ENCODE measurements at regions not wholly inside any gene's neighbourhood (a gene's known extent, or its start where the extent isn't known, plus 50 kb on each side); places are given as distances from the start of the nearest gene placed in this dataset.
"Not testable (repeated sequence)": the region's sequence is repeated elsewhere in the genome, so short reads cannot be mapped to it uniquely, and the experiment has no call there.

DNA sequence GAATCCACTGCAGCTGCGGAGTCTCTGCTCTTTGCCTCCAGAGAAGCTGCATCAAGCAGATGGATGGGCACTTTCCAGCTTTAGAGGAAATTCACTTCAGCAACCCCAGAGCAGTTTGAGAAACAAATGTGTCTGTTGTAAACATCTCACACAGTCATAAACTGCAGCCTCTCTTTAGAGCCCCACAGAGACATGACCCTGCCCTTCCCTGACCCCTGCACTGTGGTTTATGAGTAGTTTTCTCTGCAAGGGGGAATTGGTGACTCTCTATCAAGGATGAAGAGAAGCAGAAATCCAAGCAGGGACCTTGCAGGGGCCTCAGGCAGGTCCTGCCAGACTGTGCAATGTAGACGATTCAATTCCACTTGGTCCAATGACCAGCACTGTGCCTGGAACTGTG, 160.2 kb downstream of the SH2D4B start:
- DNase-seq (ENCODE audit: low spot score) = no peak

DNA sequence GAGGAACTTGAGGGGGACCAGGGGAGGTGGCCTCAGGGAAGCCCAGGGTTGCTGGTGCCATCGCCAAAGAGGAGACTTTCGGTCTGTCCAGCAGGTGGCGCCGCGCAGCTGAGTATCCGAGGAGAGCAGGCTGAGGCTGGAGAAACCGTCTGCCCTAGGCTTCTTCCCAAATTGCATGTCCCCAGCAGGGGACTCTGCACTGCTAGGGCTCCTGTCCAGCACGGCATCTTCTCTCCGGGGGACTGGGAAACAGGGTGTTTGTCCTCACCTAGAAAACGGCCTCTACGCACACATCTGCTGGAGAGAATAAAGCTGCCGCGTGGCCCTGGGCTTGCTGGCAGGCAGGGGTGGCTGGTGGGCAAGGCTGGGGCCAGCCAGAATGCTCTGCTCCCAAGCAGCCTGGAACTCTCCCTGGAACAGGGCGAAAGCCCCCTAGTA, 161.9 kb downstream of the SH2D4B start:
- peak; percentile 51 for DNase-seq (ENCODE audit: low spot score)

DNA sequence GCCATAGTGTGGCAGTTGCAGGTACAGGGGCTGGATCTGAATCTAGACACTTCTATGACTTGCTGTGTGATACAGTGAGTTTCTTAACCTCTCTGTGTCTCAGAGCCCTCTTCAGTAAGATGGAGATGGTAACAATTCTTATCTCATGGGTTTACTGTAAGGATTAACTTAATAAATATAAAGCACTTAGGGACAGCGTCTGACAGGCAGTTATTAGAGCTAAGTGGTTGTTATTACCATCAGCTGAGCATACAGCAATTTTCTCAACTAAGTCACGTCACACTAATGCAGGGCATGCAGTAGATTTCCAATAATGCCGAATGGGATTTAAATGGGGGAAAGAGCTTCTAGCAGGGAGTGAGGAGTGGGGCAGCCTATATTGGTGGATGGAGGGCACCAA, 162.6 kb downstream of the SH2D4B start:
- DNase-seq (ENCODE audit: low spot score) = no peak

DNA sequence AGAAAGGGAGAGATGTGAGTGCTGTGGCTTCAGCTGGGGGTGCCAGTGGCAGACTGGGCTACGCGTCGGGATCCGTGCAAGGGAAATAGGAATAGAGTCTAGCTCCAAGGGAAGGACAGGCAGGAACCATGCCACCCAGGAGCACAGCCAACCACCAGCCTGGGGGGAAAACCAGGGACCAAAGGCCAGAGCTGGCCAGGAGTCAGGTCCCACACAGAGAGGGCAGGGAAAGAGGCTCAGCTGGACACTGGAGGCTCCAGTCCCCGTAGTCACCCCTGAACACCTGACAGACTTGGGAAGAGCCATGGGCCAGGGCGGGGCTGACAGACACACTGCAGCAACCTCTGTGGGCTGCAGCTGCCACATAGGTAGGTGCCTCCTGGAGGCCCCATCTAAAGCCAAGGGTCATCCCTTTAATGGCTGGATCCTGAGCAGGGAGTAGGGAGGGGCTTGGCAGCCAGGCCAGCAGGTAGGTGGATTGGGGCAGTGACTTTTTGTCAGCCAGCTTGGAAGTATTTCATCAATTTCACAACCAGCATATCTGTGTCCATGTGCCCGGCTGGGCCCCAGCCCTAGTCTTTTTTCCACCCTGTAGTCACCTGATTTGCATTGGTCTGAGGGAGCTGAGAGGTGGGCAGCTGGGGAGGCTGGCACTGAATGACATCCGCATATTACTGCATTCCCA, 163.2 kb downstream of the SH2D4B start:
- no peak for DNase-seq (ENCODE audit: low spot score)

DNA sequence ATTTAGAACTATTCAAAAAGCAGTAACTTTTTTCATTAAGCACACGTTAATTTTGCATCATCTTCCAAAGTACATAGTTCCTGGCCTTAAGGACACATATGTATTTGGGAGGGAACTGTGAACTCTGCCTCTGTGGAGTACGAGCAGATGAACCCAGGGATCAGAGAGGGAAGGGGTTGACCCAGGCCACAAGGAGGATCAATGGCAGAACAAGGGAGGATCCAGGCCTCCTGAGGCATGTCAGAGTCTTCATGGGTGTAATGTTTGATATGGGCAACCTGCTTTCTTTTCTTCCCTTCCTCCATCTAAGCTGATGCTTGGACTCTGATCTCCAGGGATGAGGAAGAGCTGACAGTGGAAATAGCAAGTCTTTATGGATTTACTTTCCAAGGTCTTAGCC, 164.0 kb downstream of the SH2D4B start:
- DNase-seq (ENCODE audit: low spot score) = no peak

DNA sequence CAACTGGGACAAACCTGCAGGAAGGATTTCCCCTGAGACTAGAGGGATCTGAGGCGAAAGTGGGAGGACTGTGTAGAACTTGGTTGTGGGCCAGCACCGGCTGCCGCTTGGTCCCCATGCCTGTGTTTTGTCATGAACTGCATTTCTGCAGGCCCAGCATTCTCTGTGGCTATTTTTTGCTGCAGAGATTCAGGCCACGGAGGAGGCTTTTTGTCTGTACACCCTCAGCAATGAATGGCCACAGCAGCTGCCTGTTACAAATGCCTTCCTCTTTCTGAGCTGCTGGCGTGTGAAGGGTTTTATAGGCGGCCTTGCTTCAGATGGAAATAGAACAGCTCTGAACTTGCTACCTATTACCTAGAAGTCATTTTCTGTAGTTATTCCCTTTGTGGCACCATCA, 164.4 kb downstream of the SH2D4B start:
- no peak for DNase-seq (ENCODE audit: low spot score)

DNA sequence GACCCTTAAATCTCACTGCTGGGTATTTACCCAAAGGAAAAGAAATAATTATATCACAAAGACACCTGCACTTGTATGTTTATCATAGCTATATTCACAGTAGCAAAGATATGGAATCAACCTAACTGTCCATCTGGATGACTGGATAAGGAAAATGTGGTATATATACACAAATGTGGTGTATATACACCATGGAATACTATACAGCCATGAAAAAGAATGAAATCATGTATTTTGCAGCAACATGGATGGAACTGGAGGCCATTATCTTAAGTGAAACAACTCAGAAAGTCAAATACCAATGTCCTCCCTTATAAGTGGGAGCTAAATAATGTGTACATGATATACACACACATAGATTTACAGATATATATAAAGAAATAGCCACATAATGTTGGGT, 168.2 kb downstream of the SH2D4B start:
- DNase-seq (ENCODE audit: low spot score) = no peak

DNA sequence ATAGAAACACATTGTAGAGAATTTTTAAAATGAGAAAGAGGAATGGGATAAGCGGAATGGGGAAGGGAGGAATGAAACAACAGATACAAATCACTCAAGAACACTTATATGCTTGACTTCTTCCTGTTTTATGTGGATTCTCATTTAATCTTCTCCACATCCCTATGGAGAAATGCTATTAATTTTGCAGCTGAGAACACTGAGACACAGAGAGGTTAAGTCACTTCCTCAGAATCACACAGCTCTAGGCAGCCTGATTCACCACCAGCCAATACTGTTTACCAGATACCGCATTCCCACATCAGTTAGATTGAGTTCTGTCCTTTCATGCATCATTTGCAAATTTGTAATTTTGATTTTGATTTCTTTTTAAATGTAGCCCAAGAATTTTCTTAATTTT, 170.5 kb downstream of the SH2D4B start:
- DNase-seq (ENCODE audit: low spot score) = no peak

DNA sequence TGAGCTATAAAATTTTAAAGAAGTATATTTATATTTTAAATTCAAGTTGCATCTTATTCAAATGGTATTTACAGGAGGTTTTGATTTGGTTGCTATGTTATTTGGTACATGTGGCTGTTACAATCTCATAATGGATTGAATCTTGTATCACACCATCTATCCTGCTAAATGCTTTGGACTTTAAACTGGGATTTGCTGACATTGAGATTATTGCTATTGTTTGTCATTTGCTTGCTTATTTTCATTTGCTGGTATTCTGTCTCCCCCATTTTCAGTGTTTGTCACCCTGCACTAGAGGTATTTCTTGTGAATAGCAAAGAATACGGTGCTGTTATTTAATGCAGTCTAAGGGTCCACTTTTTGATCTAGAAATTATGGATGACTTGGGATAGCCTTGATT, 171.1 kb downstream of the SH2D4B start:
- DNase-seq (ENCODE audit: low spot score) = no peak

DNA sequence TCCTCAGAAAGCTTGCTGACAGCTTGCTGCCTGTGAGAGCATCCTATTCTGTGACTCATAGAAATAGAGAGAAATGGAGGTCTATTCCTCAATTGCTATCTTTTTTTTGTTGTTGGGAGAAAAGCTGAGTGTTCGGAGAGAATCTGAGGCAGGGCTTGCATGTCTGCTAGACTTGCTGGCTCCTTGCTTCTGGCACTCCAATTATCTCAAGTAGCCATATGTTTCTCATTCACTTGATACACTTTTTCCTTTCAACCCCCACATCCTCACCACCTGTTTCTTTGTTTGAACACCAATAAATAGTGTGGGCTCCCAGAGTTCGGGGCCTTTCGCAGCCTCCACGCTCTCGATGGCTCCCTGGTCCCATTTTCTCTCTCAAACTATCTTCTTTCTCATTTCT, 172.2 kb downstream of the SH2D4B start:
- DNase-seq (ENCODE audit: low spot score) = no peak

DNA sequence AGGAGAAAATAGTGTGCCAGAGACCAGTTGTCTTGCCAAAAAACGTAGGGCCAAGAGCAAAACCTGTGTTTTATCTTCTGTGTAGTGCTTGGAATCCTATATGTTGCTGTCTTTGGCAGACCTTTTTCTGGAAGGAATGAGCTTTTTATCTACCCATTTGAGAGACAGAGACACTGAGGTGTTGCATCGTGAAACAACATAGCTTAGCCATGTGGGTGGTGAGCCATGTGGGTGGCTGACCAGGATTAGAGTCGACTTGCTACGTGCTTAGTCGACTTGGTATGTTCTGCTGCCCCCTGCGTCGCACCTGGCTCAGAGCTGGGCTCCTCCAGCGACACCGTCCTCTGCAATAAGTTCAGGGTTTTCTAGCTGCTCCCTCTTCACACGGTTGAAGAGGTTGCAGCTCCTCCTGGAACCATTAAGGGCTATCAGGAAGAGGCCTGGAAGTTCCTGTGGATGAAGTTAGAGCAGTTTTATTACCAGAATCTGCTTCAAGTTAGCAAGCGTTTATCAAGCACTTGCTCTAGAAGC, 175.8 kb downstream of the SH2D4B start:
- no peak for DNase-seq (ENCODE audit: low spot score)

DNA sequence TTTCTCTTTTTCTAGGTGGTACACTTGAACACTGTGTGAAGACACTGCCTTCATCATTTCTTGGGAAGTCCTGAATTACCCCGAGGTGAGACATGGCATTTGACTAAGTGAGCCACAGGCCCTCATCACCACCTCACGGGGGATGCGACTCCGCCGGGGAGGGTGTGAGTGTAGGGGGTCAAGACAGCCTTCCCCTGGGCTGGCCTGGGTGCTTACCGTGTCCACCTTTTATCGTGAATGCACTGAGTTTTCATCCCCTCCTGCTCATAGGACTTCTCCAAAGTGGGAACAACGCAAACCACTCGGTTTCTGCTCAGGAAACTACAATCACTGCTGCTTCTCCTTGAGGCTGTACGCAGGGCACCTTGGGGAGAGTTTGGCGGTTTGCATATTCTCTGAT, 176.9 kb downstream of the SH2D4B start:
- no peak for DNase-seq (ENCODE audit: low spot score)

DNA sequence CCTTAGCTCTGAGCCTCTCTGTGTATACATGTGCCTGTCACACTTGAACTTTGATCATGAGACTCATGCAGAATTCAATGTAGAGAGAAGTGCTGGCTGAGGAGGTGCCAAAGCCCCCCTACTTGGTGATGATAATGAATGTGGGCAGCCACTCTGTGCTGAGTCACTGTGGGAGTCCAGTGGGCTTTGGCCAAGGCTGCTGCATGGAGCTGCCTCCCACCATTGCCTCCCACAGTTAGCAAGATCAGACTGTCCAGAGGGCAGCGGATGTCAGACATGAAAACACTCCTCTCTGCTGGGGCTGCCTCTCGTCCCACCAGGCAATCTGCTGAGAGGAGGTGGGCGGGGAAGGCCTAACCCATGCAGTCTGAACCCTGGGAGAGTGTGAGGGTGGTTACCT, 180.3 kb downstream of the SH2D4B start:
- DNase-seq (ENCODE audit: low spot score) = no peak

DNA sequence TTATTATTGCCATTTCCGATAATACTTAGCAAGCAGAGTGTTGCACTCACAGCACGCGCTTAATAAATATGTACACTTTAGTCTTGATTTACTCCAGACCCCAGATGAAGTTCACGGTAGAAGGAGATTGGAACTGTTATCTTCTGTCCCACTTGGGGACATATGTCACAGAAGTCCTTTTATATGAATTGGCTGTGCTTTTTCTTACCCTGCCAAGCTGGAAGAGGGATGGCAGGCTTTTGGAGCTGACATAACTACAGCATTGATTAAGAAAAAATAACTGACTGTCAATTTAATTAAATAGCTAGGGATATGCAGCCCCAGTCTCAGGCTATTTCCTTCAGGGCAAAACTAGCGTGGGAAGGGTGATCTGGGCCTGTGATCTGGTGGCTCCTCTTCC, 182.2 kb downstream of the SH2D4B start:
- no peak for DNase-seq (ENCODE audit: low spot score)

DNA sequence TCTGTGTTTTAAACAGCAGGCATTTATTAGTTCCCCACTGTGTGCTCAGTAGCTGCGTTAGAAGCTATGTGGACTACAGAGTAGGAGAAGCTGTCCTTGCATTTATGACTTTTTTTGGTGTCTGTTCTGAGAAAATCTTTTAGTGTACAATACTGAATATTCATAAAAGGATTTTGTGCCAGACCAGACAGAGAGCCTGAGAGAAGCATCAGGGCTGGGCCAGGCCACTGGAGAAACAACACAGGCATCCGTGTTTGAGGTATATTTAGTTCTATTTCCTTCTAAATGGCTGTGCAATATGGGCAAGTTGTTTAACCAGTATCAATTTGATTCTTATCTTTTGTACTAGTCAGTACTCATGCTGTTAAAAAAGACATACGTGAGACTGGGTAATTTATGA, 182.8 kb downstream of the SH2D4B start:
- no peak for DNase-seq (ENCODE audit: low spot score)

DNA sequence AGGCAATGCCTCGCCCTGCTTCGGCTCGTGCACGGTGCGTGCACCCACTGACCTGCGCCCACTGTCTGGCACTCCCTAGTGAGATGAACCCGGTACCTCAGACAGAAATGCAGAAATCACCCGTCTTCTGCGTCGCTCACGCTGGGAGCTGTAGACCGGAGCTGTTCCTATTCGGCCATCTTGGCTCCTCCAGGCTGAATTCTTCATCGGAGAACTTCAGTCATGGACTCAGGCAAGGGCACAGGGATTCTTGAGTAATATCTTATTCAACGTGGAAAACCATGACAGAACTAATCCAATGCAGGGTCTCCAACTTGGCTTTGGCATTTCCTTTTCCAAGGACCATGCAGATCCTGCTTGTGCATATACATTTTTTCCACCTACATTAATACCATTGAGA, 190.7 kb downstream of the SH2D4B start:
- DNase-seq (ENCODE audit: low spot score) = not testable (repeated sequence)

DNA sequence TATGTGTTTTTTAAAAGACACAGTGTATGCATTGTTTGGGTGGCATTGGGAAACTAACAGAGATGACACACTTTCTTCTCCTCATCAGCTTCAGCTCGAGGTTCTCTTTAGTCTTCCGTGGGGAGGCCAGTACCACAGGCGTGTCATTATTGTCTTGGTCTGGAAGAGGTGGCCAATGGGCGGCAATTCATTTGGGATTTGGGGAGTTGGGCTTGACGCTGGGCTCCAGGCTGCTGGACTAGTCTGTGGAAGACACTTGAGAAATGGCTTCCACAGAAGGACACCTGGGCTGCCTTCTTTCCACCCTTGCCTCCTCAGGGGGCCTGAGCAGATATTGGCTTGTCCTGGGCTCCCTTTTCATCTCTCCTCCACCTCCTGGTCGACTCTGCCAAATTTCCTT, 192.2 kb downstream of the SH2D4B start:
- DNase-seq (ENCODE audit: low spot score) = no peak

DNA sequence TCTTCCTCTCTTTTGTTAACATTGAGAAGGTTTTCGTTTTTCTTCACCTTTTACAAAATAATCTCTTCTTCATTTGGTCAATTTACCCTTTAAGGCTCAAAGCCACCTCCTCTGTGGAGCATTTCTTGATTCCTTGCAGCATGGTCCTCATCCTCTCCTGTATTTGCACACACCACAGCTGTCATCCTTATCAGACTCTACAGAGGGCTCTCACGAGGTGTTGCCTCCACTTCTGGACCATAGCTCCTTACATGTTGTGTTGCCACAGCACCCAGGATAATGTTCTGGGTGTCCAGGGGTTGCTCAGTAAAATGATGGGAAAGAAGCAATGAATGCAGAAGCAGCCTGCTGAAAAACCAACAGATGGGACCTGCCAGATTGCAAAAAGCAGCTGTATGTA, 192.8 kb downstream of the SH2D4B start:
- no peak for DNase-seq (ENCODE audit: low spot score)

DNA sequence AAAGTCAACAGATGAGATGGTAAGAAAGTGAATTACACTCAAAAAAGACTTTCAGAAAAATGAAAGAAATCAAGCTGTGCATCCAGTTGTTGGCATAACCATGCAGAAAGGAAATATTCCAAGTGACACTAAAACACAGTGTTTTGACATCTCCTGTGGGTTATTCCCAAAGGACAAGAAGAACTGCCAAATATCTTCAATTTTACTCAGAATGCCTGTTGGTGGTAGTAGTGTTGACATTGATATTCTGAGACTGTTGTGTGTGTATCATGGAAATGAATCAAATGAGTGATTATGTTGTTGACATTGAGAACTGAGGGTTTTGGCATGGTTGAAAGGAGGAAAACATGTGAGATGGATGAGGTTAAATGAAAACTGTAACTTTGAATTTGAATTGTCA, 196.9 kb downstream of the SH2D4B start:
- no peak for DNase-seq (ENCODE audit: low spot score)

DNA sequence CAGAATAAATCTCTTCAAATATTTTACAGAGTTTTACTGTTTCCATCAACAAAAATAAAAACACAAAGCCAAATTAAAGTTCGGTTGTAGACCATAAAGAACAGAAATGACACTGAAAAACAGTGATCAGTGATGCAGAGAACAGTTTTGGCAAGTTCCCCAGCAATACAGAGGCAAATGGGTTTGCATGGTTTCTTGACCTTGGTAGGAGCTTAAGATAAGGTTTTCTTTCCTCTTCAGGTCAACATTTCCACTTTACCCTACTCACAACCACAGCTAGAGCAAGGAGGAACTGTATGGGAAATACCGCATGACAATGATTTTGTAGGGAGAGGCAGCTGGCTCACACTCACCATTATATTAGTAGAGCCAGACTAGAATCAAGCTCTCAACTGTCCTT, 199.5 kb downstream of the SH2D4B start:
- no peak for DNase-seq (ENCODE audit: low spot score)

DNA sequence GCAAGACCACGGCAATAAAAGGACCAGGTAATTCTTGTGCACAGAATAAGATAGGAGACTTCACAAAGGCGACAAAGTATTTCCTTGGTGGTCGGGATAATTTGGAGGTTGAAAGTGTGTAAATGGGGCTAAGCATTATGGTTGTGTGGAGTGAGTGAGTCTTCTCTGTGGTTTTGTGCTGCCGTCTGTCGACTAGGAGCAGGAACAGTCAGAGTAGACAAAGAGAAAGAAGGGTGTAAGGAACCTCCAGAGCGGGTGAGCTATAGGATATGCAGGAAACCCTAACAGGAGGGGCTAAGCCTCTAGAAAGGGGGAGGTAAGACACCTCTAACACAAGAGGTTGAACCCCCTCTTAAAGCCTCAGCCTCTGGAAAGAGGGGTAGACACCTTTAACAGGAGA, 201.6 kb downstream of the SH2D4B start:
- no peak for DNase-seq (ENCODE audit: low spot score)

DNA sequence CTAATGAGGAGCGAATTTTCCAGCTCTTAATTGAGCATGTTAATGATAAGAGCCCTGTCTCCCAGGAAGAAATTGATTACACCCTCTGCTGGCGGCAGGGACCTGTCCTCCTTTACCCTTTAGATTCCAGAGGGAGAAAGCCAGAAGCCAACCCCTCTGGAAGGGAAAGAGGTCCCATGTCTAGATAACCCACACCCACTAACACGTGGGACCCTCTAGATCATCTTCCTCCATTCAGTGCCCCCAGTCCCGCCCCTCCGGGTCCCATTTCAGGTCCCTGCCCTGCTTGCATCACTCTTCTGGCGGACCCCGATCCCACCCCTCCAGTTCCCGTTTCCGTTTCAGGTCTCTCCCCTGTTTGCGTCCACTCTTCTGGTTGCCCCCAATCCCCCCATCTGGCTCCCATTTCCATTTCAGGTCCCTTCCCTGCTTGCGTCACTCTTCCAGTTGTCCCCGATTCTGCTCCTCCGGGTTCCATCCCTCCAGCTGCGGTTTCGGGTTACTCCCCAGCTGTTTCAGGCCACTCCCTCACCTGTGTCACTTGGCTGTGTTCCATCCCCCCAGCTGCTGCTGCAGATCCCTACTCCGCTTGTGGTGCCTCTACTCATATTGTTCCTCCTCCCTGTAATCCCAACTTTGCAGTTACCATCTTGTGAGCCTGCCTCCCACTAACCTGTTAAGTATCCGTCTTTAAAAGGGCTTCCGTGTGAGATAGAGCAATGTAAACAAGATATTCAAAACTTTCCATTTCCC, 202.4 kb downstream of the SH2D4B start:
- DNase-seq (ENCODE audit: low spot score) = no peak

DNA sequence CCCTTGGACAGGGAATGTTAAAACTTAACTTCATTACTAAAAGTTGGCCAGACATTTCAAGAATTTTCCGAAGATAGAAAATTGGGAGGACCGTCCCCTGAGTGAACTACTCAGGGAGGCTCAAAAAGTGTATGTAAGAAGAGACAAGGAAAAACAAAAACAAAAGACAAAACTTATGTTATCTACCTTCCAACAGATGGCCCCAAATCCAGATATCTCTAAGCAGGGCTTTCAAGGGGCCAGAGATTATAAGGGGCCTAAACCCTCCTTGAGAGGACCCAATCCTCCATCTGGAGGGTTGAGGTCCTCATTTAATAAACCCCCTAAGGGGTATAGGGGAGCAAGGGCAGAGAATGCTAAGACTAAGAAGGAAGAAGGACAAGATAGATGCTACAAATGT, 203.6 kb downstream of the SH2D4B start:
- no peak for DNase-seq (ENCODE audit: low spot score)

DNA sequence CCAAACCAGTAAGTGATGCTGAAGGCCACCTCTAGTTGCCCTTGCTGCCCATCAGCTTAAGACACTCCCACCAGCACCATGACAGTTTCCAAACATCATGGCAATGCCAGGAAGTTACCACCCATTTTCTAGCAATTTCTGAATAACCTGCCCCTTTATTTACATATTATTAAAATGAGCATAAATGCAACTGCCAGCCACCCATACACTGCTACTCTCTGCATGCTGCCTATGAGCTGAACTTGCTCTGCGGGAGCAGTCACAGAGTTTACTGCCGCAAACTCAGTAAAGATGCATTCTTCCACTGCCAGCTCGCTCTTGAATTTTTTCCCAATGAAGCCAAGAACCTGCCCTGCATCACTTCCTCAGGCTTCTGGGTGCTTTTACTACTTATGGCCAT, 212.6 kb downstream of the SH2D4B start:
- no peak for DNase-seq (ENCODE audit: low spot score)

Measured in CD4-positive, alpha-beta T cell treated with Interleukin-15 for 4 hours (primary cell).